ENCODE measurements at regions not wholly inside any gene's neighbourhood (a gene's known extent, or its start where the extent isn't known, plus 50 kb on each side); places are given as distances from the start of the nearest gene placed in this dataset.
"Not testable (repeated sequence)": the region's sequence is repeated elsewhere in the genome, so short reads cannot be mapped to it uniquely, and the experiment has no call there.

DNA sequence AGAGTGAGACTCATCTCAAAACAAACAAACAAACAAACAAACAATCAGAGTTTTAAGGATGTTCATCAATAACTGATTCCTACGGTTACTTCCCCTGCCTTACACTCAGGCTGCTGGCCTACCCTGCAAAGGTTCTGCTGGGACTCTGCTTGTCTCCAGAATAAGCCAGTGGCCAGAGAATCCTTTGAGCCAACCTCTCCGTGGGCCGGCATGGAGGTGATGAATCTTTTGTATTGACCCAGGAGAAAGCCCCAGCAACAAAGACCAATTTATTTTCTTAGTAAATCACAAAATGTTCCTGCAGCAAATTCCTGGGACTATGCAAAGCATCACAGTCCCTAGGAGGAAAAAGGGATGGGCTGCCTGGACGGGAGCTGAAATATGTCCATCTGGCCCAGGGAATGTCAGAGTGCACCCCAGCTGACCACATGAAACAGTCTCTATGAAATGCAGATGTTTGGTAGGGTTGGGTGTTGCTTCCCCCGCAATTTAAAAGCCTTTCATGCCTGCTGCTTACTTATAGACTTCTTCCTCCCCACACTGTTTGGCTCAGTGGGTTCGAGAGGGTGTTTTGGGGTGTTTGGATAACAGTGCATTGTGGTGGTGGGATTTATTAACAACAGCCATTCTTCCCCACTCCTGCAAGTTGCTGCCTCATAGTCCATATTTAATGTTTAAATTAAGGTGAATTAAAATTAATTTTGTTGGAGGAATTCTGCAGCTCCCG, 185.9 kb upstream of the IRF2BP2 start:
- not testable (repeated sequence) for DNase-seq (ENCODE audit: low spot score)

DNA sequence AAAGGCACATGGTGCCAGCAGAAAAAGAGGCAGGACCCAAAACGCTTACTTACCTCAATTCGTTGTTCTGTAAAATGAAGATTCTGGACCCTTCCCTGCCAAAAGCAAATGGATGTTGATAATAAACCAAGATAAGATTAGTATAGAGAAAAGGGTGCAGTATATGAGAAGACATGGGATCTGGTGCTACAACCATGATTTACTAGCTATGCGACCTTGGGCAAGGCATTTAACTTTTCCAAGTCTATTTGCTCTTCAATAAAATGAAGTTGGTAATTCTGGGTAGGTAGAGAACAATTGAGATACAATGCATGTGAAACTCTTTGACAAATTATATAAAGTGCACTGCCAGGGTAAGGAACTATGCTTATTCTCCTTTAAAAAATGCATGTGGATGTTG, 185.0 kb upstream of the IRF2BP2 start:
- DNase-seq (ENCODE audit: low spot score), result not testable (repeated sequence)

DNA sequence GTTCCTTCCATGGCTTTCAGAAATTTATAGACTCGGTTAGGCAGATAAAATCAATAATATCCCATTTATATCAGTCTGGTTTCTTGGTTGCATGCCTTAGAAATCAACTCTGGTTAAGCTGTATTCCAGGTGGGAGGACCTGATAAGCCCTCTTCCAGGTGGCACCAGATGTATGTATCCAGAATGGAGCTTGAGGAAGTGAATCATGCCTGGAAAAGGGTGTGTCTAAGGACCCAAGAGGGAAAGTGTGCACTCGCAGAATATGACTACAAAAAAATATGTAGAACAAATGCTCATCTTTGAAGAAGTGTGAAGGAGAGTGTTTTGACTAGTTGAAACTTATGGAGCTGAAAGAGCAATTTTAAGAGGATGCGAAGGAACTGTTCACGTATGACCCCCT, 184.5 kb upstream of the IRF2BP2 start:
- DNase-seq (ENCODE audit: low spot score), result not testable (repeated sequence)

- not testable (repeated sequence) for DNase-seq (ENCODE audit: low spot score)
Observed at GRCh38 chr1:234793924-234794323, 183.9 kb upstream of the IRF2BP2 start.

GRCh38 chr1:234792221-234792864, 182.4 kb upstream of the IRF2BP2 start:
- DNase-seq (ENCODE audit: low spot score), result not testable (repeated sequence)

- not testable (repeated sequence) for DNase-seq (ENCODE audit: low spot score)
Observed at GRCh38 chr1:234791615-234792014, 181.6 kb upstream of the IRF2BP2 start.

- DNase-seq (ENCODE audit: low spot score), result not testable (repeated sequence)
Observed at GRCh38 chr1:234790333-234790732, 180.4 kb upstream of the IRF2BP2 start.

GRCh38 chr1:234787011-234787584, 177.1 kb upstream of the IRF2BP2 start:
- DNase-seq (ENCODE audit: low spot score), result not testable (repeated sequence)

DNA sequence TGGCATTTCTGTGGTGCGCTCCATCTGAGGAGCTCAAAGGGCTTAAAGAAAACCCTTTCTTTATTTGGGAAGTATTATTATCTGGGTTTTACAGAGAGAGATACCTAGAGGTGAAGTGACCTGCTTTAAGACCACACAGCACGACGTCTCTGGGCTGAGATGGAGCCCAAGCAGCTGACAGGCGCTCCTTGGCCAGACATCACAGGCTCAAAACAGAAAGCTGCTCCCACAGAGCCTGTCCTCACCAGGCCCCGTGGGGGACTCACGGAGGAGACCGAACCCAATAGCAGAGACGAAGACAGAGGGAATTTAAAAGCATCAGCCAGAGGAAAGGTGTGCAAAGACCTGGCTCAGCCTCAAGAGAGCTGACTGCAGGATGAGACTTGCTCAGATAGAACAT, 175.9 kb upstream of the IRF2BP2 start:
- not testable (repeated sequence) for DNase-seq (ENCODE audit: low spot score)

- not testable (repeated sequence) for DNase-seq (ENCODE audit: low spot score)
Observed at GRCh38 chr1:234785471-234785919, 175.5 kb upstream of the IRF2BP2 start.

DNA sequence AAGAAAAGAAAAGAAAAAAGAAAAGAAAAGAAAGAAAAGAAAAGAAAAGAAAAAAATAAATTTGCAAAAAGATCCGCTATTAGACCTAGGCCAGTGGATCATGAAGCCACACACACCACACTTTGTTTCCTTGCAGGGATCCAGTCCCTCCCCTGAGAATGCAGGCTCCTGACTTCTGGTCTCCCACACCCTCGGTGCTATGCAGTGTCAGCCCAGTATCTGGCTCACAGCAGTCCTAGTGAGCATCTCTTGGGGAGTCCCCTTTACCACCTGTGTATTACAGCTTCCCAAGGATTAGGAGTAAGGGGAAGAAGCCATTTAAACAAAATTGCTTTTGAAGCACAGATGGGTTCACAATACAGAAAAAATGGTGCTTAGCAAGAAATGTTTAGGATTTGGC, 174.1 kb upstream of the IRF2BP2 start:
- not testable (repeated sequence) for DNase-seq (ENCODE audit: low spot score)

GRCh38 chr1:234782791-234783190, 172.8 kb upstream of the IRF2BP2 start:
- no peak for DNase-seq (ENCODE audit: low spot score)

DNA sequence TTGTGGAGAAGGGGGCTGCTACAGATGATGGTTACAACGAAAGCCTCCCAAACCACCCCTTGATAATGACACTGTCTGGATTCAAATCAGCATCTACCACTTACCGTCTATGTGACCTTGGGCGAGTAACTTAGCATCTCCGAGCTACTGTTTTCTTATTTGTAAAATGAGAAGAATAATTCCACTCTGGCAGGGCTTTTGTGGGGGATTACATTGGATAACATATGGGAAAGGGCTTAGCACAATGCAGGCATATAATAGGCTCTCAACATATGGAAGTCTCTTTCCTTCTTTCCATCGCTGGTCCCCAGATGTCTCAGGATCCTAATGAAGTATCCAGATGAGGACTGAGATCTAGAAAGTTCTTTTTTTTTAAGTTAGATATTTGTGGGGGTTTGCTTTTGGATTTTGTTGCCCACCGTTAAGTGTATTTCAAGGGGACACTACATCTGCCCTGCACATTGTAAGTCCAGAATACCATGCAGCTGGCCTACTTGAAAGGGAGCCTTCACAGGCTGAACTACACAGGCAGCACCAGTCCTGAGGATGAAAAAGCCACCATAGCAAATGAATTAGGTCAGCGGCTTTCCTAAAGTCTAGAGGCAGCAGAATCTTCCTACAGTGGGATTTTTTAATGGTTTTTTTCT, 172.2 kb upstream of the IRF2BP2 start:
- no peak for DNase-seq (ENCODE audit: low spot score)

DNA sequence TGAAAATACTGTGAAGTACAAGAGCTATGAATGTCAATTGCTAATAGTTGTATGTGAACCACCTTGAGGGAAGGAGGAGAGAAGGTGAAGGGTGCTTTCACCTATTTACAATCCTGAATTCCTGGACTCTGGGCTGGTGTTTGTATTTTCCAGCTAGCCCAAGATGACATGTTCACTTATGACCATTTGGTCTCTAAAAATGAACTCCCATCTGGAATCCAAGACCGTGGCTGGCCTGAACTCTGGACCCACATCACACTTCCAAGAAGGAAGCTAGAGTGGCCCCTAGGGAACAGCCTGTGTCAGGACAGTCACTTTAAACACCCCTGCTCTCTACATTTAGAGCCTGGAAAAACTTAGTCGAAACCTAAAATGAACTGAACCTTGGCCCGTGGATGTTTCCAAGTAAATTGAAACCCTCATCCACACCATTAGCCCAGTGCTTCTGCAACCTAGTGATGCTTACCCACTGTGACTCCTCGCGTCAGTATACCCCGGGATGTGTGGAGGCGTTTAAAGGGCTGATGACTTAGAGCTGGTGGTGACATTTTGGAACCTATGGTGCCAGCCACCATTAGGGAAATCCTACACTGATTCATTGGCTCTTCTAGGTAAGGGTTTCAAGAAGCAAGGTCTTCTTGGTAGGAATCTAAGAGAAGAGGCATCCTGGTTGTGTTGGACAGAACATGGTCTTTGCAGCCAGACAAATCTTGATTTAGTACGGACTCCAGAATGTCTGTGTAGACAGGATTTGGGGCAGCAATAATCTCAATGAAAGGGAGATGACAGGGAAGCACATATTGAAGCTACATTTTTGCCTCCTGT, 171.5 kb upstream of the IRF2BP2 start:
- no peak for DNase-seq (ENCODE audit: low spot score)

DNA sequence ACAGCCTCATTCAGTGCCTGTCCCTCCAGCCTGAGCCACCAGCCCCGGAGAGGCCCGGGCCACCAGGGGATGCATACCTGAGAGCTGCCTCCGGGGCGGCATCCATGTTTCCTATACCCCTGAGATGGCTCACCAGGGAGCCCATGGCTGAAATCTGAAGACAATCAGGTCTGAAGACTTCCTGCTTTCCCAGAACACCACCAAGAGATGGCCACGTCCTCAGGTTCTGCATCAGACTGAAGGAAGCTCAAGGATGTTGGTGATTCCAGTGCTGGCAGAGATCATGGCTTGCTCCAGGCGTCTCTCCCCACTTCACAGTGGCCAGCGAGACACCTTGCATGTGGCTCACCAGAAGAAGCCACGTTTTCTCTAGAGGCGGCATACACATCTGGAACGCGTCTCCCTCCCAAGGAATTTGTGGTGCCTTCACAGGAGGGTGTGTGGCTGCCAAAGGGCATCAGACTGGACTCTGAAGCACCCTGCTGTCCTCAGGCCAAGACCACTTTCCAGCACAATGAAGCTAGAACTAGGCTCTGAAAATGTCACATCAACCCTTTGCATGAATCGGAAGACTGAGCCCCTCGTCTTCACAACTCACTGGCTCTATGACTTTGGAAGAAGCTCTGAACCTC, 170.7 kb upstream of the IRF2BP2 start:
- DNase-seq (ENCODE audit: low spot score), result no peak

GRCh38 chr1:234780112-234780511, 170.1 kb upstream of the IRF2BP2 start:
- no peak for DNase-seq (ENCODE audit: low spot score)

- DNase-seq (ENCODE audit: low spot score), result not testable (repeated sequence)
Observed at GRCh38 chr1:234779600-234779999, 169.6 kb upstream of the IRF2BP2 start.

DNA sequence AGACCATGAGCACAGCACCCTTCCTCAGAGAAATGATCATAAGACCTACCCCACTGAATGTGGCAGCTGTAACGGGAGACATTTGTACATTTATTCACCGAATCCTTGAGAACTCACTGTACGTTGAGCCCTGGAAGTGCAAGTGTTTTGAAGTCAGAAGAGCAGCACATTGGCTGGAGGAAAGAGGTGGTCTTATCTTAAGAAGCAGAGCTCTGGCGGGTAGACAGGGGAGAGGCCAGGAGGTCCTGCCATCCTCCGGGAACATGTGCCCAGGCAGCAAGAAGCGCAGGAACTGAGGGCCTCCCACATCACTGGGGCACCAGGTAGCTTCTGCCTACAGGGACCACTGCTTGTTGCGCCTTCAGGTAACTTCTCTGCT, 169.2 kb upstream of the IRF2BP2 start:
- no peak for DNase-seq (ENCODE audit: low spot score)

GRCh38 chr1:234778221-234779159, 168.5 kb upstream of the IRF2BP2 start:
- DNase-seq (ENCODE audit: low spot score), result no peak

GRCh38 chr1:234777856-234778220, 167.9 kb upstream of the IRF2BP2 start:
- no peak for DNase-seq (ENCODE audit: low spot score)

Data from pons (tissue), 1 donor.